A673 (cell line): ENCODE measurements at regions not wholly inside any gene's neighbourhood (a gene's known extent, or its start where the extent isn't known, plus 50 kb on each side); places are given as distances from the start of the nearest gene placed in this dataset.

ENCODE experiments used
- BruUV-seq: library from RNA; stranded (reverse); fragments of 400-500 nt; replicated peaks from 2 replicates; lab custom pipeline; 2021; lab: Mats Ljungman, UMichigan
- CTCF ChIA-PET: fragments of 300-600 bp; sonication (Branson Sonifier 250); formaldehyde crosslinking; loops from one replicate; lab custom pipeline; 2022; ENCODE audit warnings: antibody characterized with exemption; lab: Charles Lee
- POLR2A ChIA-PET: fragments of 300-600 bp; sonication (Branson Sonifier 250); formaldehyde crosslinking; loops from one replicate; lab custom pipeline; 2022; ENCODE audit warnings: antibody characterized with exemption; ENCODE audit not compliant: low non-redundant PET; lab: Charles Lee
- DNase-seq: peaks from one replicate; pipeline ENCODE4 v3.0.0-alpha.2; 2015; ENCODE audit warnings: low spot score
- H3K27ac ChIP-seq: fragments of 200-600 bp; sonication (generic); 2 replicates; pipeline ENCODE4 v1.5.1; 2016; ENCODE audit warnings: mixed run types, low read depth, mild to moderate bottlenecking, mixed read lengths, antibody characterized with exemption, low read length; ENCODE audit not compliant: poor library complexity, severe bottlenecking
- H3K27me3 ChIP-seq: fragments of 200-600 bp; sonication (generic); replicated peaks from 2 replicates; pipeline ENCODE4 v1.6.1; 2017; ENCODE audit warnings: mixed run types, low read depth, mild to moderate bottlenecking, mixed read lengths, antibody characterized with exemption, low read length; ENCODE audit not compliant: insufficient read depth, poor library complexity
- H3K36me3 ChIP-seq: fragments of 200-600 bp; sonication (generic); 2 replicates; pipeline ENCODE4 v1.6.1; 2016; ENCODE audit warnings: mixed run types, mild to moderate bottlenecking, mixed read lengths, antibody characterized with exemption, low read length; ENCODE audit not compliant: insufficient read depth, poor library complexity, severe bottlenecking
- H3K4me1 ChIP-seq: fragments of 200-600 bp; sonication (generic); 2 replicates; pipeline ENCODE4 v1.6.1; 2017; ENCODE audit warnings: mixed run types, mild to moderate bottlenecking, mixed read lengths, antibody characterized with exemption, low read length; ENCODE audit not compliant: insufficient read depth, poor library complexity, severe bottlenecking
- H3K4me3 ChIP-seq: fragments of 200-600 bp; sonication (generic); 2 replicates; pipeline ENCODE4 v1.5.1; 2016; ENCODE audit warnings: low read depth, mixed run types, mild to moderate bottlenecking, mixed read lengths, low read length; ENCODE audit not compliant: poor library complexity, severe bottlenecking
- H3K9me3 ChIP-seq: fragments of 200-600 bp; sonication (generic); 2 replicates; pipeline ENCODE4 v1.6.1; 2016; ENCODE audit warnings: mixed run types, low read depth, mild to moderate bottlenecking, mixed read lengths, antibody characterized with exemption, low read length; ENCODE audit not compliant: poor library complexity, severe bottlenecking
- EZH2 ChIP-seq: fragments of 200-600 bp; sonication (generic); IDR thresholded peaks from 2 replicates; pipeline ENCODE4 v1.6.1; 2017; ENCODE audit warnings: borderline replicate concordance, low read depth, mild to moderate bottlenecking, mixed read lengths, antibody characterized with exemption, low read length; ENCODE audit not compliant: poor library complexity, severe bottlenecking
- intact Hi-C: fragments of 100-400 bp; cut with micrococcal nuclease; formaldehyde crosslinking; loops from one replicate; pipeline ENCODE4 v1.10.0; 2022; ENCODE audit not compliant: unreplicated experiment
- TF ChIP-seq, protein P1 (sequence below): fragments of 300-800, 200-600 bp; sonication (generic); conservative IDR thresholded peaks from 2 replicates; pipeline ENCODE4 v1.5.1; 2017; ENCODE audit warnings: low read depth, mild to moderate bottlenecking, antibody characterized with exemption, low read length, moderate library complexity, mixed read lengths

DNA sequence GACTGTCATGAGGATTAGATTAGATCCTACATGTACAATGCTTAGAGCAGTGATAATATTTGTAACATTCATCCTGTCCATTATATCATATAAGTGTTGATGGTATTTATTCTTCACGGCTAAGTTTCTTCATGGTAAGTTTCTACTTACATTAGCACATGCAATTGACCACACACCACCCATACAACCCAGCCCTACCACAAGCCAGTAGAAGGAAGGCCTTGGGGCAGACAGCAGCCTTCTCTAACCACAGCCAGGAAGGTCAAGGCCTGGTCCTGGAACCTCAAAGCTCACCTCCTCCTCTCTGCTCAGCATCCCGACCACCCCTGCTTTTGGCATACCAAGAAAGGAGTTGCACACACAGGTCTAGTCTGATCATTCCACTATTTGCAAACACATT, 245.2 kb upstream of the SDK2 start:
- intact Hi-C loops: no loop called here
- TF ChIP-seq, protein P1, sequence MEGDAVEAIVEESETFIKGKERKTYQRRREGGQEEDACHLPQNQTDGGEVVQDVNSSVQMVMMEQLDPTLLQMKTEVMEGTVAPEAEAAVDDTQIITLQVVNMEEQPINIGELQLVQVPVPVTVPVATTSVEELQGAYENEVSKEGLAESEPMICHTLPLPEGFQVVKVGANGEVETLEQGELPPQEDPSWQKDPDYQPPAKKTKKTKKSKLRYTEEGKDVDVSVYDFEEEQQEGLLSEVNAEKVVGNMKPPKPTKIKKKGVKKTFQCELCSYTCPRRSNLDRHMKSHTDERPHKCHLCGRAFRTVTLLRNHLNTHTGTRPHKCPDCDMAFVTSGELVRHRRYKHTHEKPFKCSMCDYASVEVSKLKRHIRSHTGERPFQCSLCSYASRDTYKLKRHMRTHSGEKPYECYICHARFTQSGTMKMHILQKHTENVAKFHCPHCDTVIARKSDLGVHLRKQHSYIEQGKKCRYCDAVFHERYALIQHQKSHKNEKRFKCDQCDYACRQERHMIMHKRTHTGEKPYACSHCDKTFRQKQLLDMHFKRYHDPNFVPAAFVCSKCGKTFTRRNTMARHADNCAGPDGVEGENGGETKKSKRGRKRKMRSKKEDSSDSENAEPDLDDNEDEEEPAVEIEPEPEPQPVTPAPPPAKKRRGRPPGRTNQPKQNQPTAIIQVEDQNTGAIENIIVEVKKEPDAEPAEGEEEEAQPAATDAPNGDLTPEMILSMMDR: no peak
- no peak for TF ChIP-seq EZH2
- Histone ChIP-seq H3K27ac (no peak overlapping the region), H3K4me1 (no peaks in the 10 kb centered on the region), H3K4me3 (no peak overlapping the region), H3K9me3 (no peaks in the 10 kb centered on the region), H3K36me3 (no peaks in the 10 kb centered on the region), H3K27me3 (peaks cover 7% of the 10 kb centered on the region)
- no peak for DNase-seq
- POLR2A ChIA-PET: no interaction called here
- CTCF ChIA-PET: no interaction called here
- BruUV-seq: no TSS peak

DNA sequence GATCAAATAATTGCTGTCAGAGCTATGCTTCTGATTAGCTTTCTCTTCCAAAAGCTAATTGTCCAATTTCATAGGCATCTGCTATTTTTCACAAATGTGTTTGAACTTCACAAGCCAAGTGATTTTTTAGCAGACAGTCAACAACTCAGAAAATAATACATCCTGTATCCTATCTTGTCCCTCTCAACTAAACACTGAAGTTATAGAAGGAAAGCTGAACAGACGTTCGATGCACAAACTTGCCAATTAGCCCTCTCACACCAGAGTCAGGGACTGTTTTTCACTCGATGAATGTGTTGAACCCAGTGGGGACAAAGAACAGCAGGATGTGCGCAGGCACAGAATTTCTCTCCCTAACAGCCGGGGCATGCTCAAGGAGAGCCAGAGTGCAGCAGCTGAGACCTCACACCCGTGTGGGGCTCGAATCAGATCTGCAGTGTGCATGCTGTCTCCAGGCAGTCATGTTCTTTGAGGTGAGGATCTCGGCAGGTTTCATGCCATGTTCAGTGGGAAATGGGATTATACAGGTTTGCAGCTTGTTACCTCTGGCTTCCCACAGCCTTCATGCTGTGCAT, 246.7 kb upstream of the SDK2 start:
- Histone ChIP-seq H3K9me3 (no peaks in the 10 kb centered on the region), H3K27ac (no peak overlapping the region), H3K36me3 (no peaks in the 10 kb centered on the region), H3K4me3 (no peak overlapping the region), H3K4me1 (no peaks in the 10 kb centered on the region), H3K27me3 (peaks cover 20% of the 10 kb centered on the region)
- DNase-seq: no peak
- ChIA-PET POLR2A (no interaction called here), CTCF (no interaction called here)
- BruUV-seq: no TSS peak
- no peak for TF ChIP-seq EZH2
- TF ChIP-seq, protein P1: no peak
- intact Hi-C loops: no loop called here

DNA sequence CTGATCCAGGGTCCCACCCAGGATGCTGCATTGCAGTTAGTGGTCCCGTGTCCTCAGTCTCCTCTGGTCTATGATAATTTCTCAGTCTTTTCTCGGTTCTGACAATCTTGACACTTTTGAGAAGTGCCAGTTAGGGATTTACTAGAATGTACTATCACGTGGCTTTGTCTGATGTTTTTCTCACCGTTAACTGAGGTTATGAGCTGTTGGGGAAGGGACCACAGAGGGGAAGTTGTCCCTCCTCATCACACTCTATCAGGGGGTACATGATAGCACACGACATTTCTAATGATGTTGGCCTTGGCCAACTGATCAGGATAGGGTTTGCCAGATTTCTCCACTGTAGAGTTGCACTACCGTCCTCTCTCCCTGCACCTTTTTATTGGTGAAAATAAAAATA, 250.9 kb upstream of the SDK2 start:
- peaks cover 38% of the 10 kb centered on the region for H3K27me3 ChIP-seq
- CTCF ChIA-PET: no interaction called here
- POLR2A ChIA-PET: no interaction called here

More for the DNA sequence above, 250.9 kb upstream of the SDK2 start:
- H3K9me3 ChIP-seq: no peaks in the 10 kb centered on the region
- no peak overlapping the region for H3K27ac ChIP-seq
- no peak overlapping the region for H3K4me3 ChIP-seq
- intact Hi-C loops: no loop called here
- TF ChIP-seq, protein P1: no peak
- no peak for TF ChIP-seq EZH2
- no peaks in the 10 kb centered on the region for H3K36me3 ChIP-seq
- no TSS peak for BruUV-seq
- H3K4me1 ChIP-seq: no peaks in the 10 kb centered on the region
- DNase-seq: no peak
